EH (cell line): ENCODE measurements at regions not wholly inside any gene's neighbourhood (a gene's known extent, or its start where the extent isn't known, plus 50 kb on each side); places are given as distances from the start of the nearest gene placed in this dataset.
A peak's percentile ranks its signal among the peaks of the same experiment; 100 is the strongest.
"Not testable (repeated sequence)": the region's sequence is repeated elsewhere in the genome, so short reads cannot be mapped to it uniquely, and the experiment has no call there.

Experiments
- DNase-seq: peaks from one replicate; pipeline ENCODE4 v3.0.0-alpha.2; 2015; ENCODE audit warnings: low read depth

- no peak for DNase-seq
These were observed 195.0 kb upstream of the MARCKS start for GRCh38 chr6:113662093-113662665.

GRCh38 chr6:113662688-113663333 lies 194.3 kb upstream of the MARCKS start:
- DNase-seq: peak; percentile 27

GRCh38 chr6:113664909-113665308 lies 192.2 kb upstream of the MARCKS start:
- DNase-seq: no peak

- DNase-seq: no peak
These were observed 188.3 kb upstream of the MARCKS start for GRCh38 chr6:113668641-113669408.

GRCh38 chr6:113669606-113670005 lies 187.5 kb upstream of the MARCKS start:
- no peak for DNase-seq

- DNase-seq: no peak
These were observed 185.7 kb upstream of the MARCKS start for GRCh38 chr6:113671421-113671820.

GRCh38 chr6:113672491-113673149 lies 184.5 kb upstream of the MARCKS start:
- peak; percentile 66 for DNase-seq

GRCh38 chr6:113674075-113674474 lies 183.1 kb upstream of the MARCKS start:
- no peak for DNase-seq

GRCh38 chr6:113676057-113676456 lies 181.1 kb upstream of the MARCKS start:
- no peak for DNase-seq

- DNase-seq: no peak
These were observed 180.2 kb upstream of the MARCKS start for GRCh38 chr6:113676968-113677367.

GRCh38 chr6:113679051-113679450 lies 178.1 kb upstream of the MARCKS start:
- DNase-seq: no peak

- DNase-seq: no peak
These were observed 176.8 kb upstream of the MARCKS start for GRCh38 chr6:113680301-113680700.

- DNase-seq: no peak
These were observed 173.2 kb upstream of the MARCKS start for GRCh38 chr6:113683968-113684367.

- peak; percentile 27 for DNase-seq
These were observed 172.7 kb upstream of the MARCKS start for GRCh38 chr6:113684382-113684901.

- no peak for DNase-seq
These were observed 171.1 kb upstream of the MARCKS start for GRCh38 chr6:113686049-113686448.

- not testable (repeated sequence) for DNase-seq
These were observed 167.5 kb upstream of the MARCKS start for GRCh38 chr6:113689620-113690019.

GRCh38 chr6:113690281-113691259 lies 166.6 kb upstream of the MARCKS start:
- DNase-seq: peak; percentile 85

GRCh38 chr6:113691260-113691656 lies 165.9 kb upstream of the MARCKS start:
- DNase-seq: no peak

GRCh38 chr6:113693851-113694250 lies 163.3 kb upstream of the MARCKS start:
- no peak for DNase-seq

GRCh38 chr6:113694278-113695077 lies 162.7 kb upstream of the MARCKS start:
- peak; percentile 78 for DNase-seq
